GM21528 (cell line): ENCODE measurements at regions not wholly inside any gene's neighbourhood (a gene's known extent, or its start where the extent isn't known, plus 50 kb on each side); places are given as distances from the start of the nearest gene placed in this dataset.

Experiments
- ATAC-seq: cut with Tn5 transposase; IDR thresholded peaks from one replicate; pipeline ENCODE4 v1.9.1; 2021; ENCODE audit warnings: mild to moderate bottlenecking, moderate library complexity; ENCODE audit not compliant: unreplicated experiment, low FRiP score

- no peak for ATAC-seq
These were observed 377.7 kb upstream of the ERCC4 start for GRCh38 chr16:13542284-13542683.

- ATAC-seq, result no peak
These were observed 376.1 kb upstream of the ERCC4 start for GRCh38 chr16:13543850-13544249.

- ATAC-seq, result no peak
These were observed 374.7 kb upstream of the ERCC4 start for GRCh38 chr16:13545271-13545670.

DNA sequence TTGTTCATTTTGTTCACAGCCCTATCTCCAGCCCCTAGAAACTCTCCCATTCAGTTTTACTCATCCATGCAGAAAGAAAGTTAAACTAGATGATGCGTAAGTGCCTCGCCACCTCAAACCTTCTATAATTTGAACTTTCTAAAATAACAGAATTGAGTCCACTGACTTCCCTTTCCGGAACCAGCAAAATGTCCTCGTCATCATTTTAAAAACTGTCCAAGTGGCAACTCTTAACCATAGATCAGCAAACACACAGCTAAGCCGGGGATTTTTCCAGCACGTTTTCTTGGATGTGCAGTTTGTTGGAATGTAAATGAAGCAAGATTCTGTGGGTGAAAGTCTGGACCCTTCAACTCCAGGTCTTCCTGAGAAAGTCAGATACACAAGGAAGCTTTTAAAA lies 369.7 kb upstream of the ERCC4 start:
- no peak for ATAC-seq

GRCh38 chr16:13552062-13552959 lies 367.6 kb upstream of the ERCC4 start:
- ATAC-seq, result no peak

GRCh38 chr16:13552960-13553257 lies 367.0 kb upstream of the ERCC4 start:
- ATAC-seq, result no peak

GRCh38 chr16:13553453-13553985 lies 366.4 kb upstream of the ERCC4 start:
- no peak for ATAC-seq

DNA sequence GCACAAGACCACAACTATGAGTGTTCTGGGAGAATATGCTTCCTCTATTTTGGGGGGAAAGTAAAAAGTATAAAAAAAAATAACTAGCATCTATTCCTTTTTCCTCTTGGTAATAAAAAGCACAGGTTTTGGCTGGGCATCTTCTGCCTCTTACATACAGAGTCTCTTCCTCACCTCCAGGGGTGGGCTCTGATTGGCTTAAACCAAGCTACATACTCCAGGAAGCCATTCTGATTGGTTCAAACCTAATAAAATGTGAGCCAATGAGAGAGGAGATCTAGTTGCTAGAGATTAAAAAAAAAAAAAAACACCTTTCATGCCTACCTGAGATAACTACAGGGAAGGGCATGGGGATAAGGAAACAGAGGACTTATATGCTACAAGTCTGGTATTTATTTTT lies 365.9 kb upstream of the ERCC4 start:
- no peak for ATAC-seq

GRCh38 chr16:13554643-13555042 lies 365.3 kb upstream of the ERCC4 start:
- ATAC-seq, result no peak

DNA sequence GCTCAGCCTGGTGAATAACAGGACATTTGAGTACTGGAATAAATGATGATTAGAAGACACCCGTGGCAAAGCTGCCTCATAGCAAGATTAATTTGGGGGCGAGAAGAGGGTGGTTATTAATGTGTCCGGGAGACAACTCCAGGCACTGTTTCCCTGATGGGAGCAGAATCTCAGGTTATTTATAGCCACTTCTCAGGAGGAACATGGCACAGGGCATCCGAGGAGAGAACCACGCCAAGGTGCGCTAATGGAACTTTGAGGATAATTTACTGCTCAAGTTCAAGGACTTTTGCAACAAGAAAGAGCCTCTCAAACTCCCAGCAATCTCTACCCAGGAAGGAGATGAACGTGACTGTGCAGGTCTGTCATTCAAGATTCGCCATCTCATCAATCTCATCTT lies 362.5 kb upstream of the ERCC4 start:
- ATAC-seq, result no peak

GRCh38 chr16:13558752-13559151 lies 361.2 kb upstream of the ERCC4 start:
- ATAC-seq, result no peak

DNA sequence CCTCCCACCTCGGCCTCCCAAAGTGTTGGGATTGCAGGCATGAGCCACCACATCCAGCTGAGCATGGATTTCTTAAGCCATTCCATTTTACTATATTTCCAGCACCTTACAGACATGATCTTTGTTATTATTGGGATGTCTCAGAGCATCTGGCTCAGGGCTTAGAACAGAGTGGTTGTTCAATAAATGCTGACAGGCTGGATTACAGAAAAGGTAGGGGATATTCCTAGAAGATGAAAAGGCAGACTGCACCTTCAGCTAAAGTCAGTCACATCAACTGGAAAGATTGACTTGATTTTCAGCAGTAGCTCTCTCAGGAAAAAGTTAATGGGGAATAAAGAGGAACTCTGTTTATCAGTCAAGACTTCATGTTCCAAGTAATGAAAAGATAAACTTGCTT lies 360.3 kb upstream of the ERCC4 start:
- ATAC-seq, result no peak

- ATAC-seq, result no peak
These were observed 359.8 kb upstream of the ERCC4 start for GRCh38 chr16:13560151-13560550.

- ATAC-seq, result no peak
These were observed 358.5 kb upstream of the ERCC4 start for GRCh38 chr16:13561291-13562070.

DNA sequence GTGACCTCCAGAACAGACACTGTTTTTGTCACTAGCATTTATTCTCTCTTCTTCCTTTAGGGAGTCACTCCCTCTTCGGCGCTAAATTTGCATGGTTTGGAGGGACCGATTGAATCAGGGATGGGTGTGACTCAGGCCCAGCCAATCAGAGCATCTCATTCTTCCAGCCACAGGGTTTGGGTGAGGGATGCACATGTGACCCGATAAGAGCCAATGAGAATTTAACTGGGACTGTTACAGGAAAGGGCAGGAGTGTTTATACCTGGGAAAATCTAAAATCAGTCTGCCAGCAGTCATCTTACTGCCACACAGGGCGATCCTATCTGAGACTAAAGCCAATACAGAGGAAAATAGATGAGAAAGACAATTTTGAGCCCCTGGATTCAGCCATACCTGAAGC lies 351.2 kb upstream of the ERCC4 start:
- no peak for ATAC-seq

- ATAC-seq, result no peak
These were observed 350.0 kb upstream of the ERCC4 start for GRCh38 chr16:13569986-13570385.

DNA sequence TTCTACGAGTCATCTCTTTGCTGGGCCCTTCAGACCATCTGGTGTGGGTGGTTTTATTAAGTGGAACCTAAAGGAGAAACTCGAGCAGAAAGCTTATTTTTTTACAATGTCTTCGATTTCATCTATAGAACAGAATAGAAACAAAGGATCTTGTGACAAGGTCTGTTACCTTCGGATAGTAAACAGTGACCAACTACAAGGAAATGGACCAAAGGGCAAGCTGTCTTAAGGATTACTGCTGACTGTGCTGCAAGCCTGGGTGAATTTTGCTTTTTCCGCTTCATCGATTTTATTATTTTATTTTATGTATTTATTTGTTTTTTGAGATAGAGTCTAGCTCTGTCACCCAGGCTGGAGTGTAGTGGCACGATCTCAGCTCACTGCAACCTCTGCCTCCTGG lies 348.9 kb upstream of the ERCC4 start:
- no peak for ATAC-seq

- no peak for ATAC-seq
These were observed 346.1 kb upstream of the ERCC4 start for GRCh38 chr16:13573903-13574302.

DNA sequence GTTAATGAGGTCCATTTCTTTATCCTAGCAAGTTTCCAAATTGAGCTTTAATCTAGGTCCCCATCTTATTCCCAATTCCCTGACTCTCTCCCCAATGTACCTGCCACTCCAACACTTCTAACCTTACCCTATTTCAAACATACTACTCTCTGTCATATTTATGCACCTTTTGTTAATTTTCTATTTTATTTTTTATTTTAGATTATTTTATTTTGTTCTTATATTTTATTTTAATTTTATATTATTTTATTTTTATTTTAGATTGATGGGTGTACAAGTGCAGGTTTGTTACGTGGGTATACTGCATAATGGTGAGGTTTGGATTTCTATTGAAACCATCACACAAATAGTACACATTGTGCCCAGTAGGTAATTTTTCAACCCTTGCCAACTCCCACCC lies 333.9 kb upstream of the ERCC4 start:
- ATAC-seq, result no peak

- no peak for ATAC-seq
These were observed 332.8 kb upstream of the ERCC4 start for GRCh38 chr16:13587181-13587580.

DNA sequence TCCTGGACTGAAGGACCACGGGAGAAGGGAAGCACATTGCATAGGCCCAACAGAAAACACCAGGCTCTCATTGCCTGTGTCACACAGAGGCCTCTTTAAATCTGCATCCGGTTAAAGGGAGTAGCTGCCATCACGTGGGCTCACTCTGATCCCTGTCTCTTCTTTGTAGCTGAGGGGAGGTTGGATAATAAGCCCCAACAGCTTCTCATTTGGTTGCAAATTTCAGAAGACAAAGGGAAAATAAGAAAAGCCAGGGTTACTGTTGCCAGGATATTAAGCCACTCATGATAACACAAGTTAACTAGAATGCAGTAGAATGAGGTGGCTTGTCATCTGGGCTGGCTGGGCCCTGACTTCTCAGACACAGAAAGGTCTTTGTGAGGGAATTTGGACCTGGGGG lies 325.1 kb upstream of the ERCC4 start:
- no peak for ATAC-seq

DNA sequence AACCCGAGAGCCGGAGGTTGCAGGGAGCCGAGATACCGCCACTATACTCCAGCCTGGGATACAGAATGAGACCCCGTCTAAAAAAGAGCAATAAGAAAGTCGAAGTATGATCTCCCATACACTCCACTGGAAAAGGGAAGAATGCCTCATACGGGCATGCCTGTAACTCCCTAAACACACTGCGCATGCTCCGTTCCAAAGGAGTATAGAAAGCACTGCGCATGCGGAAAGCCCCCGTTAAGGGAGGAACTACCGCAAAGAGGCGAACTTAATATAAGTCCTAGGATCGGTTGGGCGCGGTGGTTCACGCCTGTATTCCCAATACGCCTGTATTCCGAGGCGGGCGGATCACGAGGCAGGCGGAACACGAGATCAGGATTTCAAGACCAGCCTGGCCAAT lies 313.1 kb upstream of the ERCC4 start:
- ATAC-seq, result no peak
